ENCODE measurements at regions not wholly inside any gene's neighbourhood (a gene's known extent, or its start where the extent isn't known, plus 50 kb on each side); places are given as distances from the start of the nearest gene placed in this dataset.

- TF ChIP-seq POLR2AphosphoS5 (IDR thresholded peaks at IDR 0.05; ENCODE audit: low read depth, low read length) (no peak), CTCF (IDR thresholded peaks at IDR 0.05) (no peak), RXRA (IDR thresholded peaks at IDR 0.05; ENCODE audit: borderline replicate concordance, low read depth) (no peak), FOSL2 (IDR thresholded peaks at IDR 0.05; ENCODE audit: borderline replicate concordance, low read depth) (no peak), FOXJ3 (CRISPR knock-in tag; IDR thresholded peaks at IDR 0.05) (no peak), MXI1 (IDR thresholded peaks at IDR 0.05; ENCODE audit: low read depth, low read length) (no peak), TAF1 (IDR thresholded peaks at IDR 0.05; ENCODE audit: borderline replicate concordance, low read depth, low read length) (no peak), RFX5 (IDR thresholded peaks at IDR 0.05; ENCODE audit: low read length) (no peak), USF1 (IDR thresholded peaks at IDR 0.05; ENCODE audit: borderline replicate concordance, low read depth) (no peak), NFIC (IDR thresholded peaks at IDR 0.05; ENCODE audit: borderline replicate concordance) (no peak), RCOR1 (IDR thresholded peaks at IDR 0.05; ENCODE audit: low read length) (no peak)
These were observed 1579.3 kb upstream of the CDH6 start for GRCh38 chr5:29614206-29614605.

Data from SK-N-SH (cell line).